ENCODE measurements at regions not wholly inside any gene's neighbourhood (a gene's known extent, or its start where the extent isn't known, plus 50 kb on each side); places are given as distances from the start of the nearest gene placed in this dataset.

DNA sequence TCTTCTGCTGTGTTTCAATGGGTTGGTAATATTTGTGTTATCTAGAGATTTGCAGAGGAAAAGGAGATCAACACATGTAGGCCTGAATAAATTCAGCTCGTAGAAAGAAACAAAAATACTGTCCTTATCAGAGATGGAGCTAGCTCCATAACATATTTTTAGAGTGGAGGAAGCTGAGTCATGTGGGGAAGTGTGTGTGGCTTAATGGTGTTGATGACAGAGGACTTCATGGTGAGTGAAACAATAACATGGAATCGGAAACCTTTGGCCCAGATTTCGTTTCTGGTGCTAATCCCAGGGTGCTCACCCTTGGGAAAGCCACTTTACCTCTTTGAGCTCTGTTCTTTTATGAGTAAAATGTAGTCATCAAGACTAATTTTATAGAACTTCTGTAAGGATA is 825.0 kb downstream of the TLR4 start:
- DNase-seq = no peak

DNA sequence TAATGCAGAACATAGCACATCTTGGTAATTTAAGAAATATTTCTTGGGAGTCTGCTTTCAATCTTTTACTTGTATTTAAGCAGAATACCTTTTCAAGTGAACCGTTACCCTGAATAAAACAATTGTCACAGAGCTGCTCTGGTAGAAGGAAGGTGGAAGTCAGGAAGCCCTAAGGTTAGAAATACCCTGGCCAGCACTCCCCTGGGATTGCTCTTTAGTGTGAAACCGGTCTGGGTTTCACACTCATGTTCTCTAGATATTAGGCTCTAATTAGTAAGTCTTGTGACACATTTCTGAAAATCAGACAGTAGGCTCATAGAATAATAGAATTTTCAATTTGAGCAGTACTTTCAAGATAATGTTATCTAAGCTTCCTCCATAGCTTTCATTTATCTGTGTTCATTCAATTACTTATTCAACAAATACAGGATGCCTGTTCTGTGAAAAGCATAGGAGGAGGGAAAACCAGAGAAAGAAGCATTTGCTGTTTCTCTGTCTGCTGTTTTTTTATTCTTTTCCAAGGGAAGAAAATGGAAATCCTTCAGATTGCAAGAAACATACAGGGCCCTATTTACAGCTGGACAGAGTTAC is 825.5 kb downstream of the TLR4 start:
- DNase-seq = no peak

DNA sequence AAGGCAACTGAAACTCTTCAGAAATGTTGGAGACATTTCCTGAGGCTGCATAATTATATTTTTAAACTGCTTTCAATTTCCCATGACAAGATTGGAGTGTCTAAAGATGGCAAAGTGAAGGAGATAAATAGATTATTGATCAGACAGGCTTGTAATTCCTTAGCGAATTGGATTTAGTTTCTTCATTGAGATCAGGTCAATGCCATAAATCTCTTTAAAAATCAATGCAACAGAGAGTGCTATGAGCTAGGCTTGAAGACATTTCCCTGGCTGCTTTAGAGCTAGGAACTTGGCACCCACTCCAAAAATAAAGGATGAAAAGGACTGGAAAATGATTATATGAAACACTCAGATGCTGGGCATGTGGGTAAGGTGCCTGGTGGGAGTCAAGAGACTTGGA is 828.4 kb downstream of the TLR4 start:
- no peak for DNase-seq

DNA sequence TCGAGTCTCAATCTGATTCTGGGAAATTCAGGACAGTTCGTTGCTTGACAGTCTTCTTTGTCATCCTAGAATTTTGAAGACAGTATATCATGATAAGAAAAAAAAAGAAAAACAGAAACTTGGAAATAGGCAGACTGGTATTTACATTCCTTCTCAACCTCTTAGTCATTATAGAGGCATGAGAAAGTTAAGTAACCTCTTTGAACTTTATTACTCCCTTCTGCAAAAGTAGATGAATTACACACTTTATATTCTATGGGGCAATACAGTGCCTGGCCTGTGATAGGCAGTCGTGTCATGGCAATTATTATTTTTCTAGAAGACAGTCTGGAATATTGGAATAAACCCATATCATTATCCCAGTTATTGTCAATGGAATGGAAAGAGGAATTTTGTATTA is 828.9 kb downstream of the TLR4 start:
- no peak for DNase-seq

DNA sequence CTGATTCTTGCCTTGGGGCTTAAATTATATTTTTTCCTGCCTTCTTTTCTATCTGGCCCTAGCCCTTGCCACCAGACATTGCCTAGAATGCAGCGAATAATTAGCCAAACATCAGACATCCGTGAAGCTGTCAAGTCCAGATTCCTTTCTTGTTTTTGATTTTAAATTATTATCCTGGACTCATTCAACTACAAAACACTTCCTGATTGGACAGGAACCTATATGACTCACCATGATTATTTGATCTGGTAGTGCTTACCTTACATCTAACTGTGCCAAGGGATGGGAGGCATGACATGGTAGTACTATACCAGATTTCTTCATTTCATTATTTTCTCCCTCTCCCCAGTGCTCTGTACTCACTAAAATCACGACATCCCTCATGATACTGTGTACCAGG is 829.6 kb downstream of the TLR4 start:
- no peak for DNase-seq

DNA sequence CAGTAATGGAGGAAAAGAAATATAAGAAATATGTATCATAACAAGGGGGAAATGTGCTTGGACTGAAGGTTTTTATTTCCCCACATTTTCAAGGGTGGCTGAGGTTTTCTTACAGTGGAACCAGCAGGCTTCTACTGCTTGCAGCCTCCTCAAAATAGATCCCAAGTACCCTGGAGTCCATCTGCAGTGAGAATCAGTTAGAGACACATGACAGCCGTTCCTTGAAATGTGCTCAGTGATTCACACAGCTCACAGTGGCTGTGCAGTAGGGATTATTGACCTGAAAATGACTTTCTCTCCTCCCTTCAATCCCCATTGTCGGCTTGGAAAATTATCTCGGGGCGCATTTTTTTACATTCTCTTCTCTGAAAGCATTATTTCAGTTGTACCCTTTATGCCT is 832.0 kb downstream of the TLR4 start:
- no peak for DNase-seq

DNA sequence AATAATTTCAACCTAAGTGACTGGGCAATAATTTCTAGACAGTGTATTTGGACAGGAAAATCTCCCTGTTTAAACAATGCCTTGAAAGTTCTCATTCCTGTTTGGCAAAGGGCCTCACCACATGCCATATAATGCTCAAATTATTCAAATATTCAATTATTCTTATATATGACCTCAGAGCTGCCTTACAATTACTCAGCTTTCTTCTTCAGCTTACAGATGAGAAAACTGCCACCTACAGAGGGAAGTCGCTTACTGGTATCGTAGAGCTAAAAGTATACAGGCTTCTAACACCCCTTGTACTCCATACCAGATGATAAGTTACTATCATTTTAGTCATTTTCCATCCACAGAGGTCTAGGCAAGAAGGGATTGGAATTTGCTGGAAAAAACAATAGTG is 830.3 kb downstream of the BRINP1 start:
- DNase-seq = no peak

DNA sequence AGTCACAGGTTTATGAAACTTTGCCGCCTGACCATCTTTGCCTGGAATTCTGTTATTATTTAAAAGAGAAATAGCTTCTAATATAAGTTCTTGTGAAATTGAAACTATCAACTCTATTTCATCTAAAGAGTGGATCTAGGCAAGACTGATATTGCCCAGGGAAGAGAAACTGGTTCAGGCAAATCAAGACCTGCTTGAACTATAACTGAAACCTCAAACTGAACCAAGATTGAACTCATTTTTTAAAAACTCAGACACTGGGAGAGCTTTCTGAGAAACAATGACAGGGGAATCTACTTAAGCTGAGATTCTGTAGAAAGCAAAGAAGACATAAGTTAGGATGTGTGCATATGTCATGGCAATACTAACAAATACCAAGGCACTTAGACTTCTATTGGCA is 815.8 kb downstream of the BRINP1 start:
- no peak for DNase-seq

DNA sequence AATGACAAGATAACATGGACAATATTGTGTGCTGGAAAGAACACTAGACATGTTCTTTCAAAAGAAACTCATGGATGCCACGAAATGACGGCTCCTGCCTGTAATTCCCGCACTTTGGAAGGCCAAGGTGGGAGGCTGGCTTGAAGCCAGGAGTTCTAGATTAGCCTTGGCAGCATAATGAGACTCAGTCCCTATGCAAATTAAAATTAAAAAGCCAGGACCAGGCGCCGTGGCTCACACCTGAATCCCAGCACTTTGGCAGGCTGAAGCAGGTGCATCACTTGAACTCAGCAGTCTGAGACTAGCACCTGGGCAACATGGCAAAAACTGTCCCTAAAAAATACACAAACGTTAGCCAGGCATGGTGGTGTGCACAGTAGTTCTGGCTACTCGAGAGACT is 814.2 kb downstream of the BRINP1 start:
- no peak for DNase-seq

DNA sequence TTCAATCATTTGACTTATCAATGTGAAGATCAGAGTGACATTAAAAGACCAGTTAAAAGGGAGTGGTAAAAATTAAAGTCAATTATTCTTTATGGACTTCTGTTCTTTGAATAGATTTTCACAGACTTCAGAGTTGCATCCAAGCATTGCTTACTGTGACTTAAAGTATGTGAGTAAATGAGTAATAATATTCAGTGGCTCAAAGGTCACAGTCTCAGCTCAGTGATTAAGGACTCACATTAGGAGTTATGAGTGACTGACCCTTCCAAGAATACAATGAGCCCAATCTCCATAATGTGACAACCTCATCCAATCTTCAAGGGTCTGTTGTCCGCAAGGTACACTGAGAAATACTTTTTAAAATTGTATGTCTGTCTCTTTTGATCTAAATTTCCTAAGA is 811.2 kb downstream of the BRINP1 start:
- no peak for DNase-seq

DNA sequence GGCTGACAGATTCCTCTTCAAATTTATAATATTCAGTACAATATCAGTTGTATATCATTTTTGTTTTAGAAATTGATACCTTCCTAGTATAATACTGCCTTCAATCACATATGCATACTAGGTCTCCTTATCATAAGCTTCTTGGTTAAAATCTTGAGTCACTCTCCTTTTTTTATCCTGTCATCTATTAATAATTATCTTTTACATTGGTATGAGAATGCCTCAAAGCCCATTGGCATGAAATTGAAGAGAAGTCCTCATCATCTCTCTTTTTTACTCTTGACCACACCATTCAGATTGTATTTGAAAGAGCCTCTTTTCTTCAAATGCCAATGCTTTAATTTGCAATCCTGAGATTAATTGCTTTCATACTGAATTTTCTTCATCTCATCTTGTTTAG is 810.3 kb downstream of the BRINP1 start:
- DNase-seq = no peak

DNA sequence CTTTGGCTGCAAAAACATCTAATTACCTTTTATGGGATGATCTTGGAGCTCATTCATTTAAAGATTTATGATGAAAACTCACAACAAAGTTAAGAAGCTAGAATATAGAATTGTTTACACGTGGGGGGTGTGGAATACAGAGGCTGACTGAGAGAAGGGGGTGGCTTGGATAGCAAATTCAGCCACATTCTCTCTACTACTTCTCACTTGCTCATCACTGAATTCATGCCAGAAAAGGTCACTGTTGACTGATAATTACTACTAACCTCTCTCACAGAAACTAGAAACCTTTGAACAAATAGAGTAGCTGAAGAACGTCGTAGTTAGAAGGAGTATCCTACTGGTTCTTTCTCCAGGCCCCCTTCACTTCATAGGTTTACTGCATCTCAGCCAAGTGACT is 808.2 kb downstream of the BRINP1 start:
- no peak for DNase-seq

DNA sequence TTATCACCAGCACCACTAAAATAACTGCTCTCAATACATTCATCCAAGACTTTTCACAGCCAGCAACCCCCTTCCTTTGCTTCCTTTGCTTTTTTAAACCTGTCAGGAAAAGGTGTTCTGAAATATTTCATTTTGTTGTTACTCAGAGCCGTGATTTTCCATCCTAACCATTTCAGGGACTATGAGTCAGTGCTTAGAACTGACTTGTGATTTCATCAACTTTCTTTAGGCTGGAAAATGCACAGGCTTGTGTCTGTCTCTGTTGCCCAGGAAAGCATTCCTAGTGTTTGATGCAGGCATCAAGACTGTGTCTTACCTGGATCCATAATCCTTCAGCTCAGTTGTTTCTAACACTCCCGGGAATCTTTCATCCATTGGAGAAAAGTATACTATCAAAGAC is 805.6 kb downstream of the BRINP1 start:
- DNase-seq = no peak

DNA sequence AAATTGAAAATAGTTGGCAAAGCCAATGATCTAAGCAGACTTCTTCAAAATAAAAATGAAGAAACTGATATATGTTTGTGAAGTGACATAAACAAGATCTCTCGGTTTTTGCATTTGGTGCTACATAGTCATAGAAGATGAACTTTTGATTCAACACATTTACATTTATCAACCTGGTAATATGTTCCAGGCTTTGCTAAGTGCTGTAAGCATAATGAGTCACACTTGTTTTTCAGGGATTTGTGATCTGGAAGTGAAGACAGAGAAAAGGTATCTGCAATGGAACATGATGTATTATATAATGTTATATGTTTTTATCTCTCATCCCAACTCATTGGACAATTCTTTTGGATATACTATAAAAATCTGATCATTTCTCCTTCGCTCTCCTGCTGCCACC is 801.4 kb downstream of the BRINP1 start:
- no peak for DNase-seq

DNA sequence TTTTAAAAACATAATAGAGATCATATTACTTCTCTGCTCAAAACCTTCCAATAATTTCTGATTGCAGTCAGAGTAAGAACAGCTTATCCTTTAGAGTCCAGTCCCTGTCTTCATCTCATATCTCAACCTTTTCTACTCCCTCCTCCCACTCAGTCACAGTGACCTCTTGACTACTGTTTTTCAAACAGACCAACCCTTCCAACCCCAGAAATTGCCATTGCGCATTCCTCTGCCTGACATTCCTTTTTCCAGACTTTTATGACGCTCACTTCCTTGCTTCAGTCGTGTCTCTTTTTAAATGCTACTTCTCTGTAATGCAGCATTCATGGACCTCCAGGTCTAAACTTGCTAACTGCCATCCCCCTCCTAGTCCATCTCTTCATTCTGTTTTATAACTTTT is 800.5 kb downstream of the BRINP1 start:
- no peak for DNase-seq

DNA sequence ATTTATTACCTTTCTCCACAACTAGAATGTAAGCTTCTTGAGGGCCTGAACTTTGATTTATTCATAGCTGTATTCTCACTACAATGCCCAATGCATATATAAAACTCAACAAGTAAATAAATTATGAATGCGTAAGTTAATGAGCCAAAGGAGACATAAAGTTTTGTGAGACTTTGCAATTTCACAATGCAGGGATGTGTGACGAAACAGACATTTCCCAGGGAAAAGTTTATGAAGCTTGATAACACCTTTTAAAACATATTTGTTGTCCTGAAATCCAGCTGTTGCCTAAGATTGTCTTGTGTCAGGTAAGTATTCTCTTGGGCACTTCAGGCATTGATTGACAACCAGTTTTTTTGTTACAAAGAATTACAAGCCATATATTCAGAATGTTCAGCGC is 800.1 kb downstream of the BRINP1 start:
- DNase-seq = no peak

DNA sequence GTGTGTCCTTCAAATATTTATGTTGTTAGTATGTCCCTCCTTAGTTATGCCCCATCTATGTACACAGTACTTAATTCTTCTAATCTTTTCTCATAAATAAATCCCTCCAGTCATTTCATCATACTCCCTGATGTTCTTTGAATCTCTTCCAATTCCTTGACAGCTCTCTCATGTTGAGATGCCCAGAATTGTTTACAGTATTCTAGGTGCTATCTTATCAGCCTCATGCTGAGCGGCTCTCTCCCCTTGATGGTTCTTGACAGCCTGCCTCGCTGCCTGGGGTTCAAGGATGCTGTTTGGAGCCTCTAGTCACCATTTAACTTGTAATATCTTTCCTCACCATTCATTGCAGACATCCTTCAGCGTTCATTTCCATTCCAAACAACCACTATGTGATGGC is 799.2 kb downstream of the BRINP1 start:
- DNase-seq = no peak

DNA sequence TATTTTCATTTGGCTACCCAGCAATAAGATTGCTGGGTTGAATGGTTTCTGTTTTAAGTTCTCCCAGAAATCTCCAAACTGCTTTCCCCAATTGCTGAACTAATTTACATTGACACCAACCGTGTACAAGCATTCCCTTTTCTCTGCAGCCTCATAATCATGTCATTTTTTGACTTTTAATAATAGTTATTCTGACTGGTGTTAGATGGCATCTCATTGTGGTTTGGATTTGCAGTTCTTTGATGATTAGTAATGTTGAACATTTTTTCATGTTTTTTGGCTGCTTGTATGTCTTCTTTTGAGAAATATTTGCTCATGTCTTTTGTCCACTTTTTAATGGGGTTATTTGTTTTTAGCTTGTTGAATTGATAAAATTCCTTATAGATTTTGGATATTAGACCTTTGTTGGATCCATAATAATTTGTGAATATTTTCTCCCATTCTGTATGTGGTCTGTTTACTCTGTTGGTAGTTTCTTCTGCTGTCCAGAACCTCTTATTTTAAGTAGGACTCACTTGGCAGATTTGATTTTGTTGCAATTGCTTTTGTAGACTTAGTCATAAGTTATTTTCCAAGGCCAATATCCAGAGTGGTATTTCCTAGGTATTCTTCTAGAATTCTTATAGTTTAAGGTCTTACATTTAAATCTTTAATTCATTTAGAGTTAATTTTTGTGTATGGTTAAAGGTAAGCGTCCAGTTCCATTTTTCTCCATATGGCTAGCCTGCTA is 793.7 kb downstream of the BRINP1 start:
- no peak for DNase-seq

DNA sequence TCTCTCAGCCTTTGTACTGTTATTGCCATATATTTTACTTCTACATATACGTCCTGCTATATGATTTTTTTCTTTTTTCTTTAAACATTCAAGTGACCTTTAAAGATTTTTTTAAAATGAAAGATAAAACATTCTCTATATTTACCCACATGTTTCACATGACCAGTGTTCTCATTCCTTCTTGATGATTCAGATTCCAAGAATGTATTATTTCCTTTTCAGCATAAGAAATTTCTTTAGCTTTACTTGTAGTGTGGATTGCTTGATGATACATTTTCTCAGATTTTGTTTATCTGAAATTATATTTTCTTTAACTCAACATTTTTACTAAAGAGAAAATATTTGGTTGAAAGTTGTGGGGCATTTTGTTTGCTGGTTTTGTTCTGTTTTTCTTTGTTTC is 792.1 kb downstream of the BRINP1 start:
- no peak for DNase-seq

DNA sequence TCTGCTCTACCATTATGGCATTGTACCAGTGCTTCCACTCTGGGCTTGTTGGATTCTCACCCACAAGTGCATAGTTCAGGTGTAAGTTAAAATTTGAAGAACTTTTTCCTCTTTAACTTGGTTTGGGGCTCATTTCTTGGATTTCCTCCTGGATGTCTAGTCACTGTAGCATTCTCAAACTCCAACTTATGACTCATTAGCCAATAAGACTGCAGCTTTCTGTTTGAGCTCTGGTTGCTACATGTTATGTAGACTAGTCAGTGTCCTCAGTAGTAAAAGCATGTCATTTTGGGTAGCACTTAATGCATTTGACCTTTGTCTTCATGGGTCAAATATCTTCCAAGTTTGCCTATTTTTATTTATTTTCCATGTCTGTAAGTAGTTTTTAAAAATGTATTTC is 790.8 kb downstream of the BRINP1 start:
- DNase-seq = no peak

DNA sequence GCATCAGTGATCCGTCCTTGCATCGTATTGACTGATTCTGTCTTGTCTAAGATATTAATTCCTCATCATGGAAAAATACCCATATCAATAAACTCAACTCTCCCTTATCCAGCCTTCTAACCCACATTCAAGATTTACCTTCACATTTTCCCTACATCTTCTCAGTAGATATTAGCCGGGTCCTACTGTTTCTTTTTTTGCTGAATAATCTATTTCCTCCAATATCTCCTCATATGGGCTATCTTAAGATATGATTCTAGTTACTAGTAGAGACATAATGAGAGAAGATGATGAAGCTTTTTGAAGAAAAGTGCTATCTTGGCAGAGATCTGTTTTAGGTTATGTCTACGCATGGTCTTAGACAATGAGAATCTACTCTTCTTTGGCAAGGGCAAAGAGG is 785.8 kb downstream of the BRINP1 start:
- no peak for DNase-seq

DNA sequence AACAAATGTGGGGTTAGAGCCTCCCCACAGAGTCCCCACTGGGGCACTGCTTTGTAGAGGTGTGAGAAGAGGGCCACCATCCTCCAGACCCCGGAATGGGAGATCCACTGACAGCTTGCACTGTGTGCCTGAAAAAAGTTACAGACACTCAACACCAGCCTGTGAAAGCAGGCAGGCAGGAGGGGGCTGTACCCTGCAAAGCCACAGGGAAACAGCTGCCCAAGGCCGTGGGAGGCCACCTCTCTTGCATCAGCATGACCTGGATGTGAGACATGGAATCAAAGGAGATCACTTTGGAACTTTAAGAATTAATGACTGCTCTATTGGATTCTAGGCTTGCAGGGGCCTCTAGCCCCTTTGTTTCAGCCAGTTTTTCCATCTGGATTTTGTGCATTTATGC is 782.3 kb downstream of the BRINP1 start:
- no peak for DNase-seq

DNA sequence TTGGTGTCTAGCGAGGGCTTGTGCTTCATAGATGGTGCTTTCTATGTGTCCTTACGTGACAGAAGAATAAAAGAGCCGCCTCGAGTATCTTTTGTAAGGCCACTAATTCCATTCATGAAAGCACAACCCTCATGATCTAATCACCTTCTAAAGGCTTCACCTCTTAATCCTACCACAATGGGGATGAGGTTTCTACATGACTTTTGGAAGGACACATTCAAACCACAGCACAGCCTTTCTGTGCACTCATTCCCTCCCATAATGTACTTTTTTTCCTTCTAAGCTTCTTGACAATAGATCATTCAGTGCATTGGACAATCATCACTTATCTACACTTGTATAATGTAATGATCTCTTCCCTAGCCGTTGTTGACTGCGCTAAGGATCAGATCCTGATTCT is 774.8 kb downstream of the BRINP1 start:
- DNase-seq = no peak

DNA sequence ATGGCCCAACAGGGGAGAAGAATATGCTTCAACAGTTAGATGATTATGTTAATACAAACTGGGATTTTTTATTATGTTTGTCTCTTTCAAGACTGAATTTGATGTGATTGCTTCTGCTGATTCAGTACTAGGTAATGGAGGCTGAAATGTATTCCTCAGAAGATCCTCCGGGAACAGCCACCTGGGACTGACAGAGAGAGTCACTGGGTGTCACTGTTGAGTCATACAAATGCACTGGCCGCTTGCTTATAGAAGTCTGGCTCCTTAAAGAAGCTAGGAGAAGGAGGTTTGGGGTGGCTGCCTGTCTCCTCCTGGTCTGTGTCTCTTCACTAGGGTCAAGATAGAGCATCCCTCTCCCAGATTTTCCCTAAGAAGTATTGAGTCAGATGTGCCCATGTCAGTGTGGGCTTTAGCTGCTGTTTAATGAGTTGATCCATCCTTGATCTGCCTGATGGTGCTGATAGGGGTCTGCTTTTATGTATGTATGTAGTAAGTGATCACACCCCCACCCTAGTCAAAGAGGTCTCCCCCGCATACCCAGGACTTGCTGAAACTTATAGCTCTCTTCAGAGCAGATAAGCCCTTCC is 773.4 kb downstream of the BRINP1 start:
- no peak for DNase-seq
